ENCODE measurements at regions not wholly inside any gene's neighbourhood (a gene's known extent, or its start where the extent isn't known, plus 50 kb on each side); places are given as distances from the start of the nearest gene placed in this dataset.

DNA sequence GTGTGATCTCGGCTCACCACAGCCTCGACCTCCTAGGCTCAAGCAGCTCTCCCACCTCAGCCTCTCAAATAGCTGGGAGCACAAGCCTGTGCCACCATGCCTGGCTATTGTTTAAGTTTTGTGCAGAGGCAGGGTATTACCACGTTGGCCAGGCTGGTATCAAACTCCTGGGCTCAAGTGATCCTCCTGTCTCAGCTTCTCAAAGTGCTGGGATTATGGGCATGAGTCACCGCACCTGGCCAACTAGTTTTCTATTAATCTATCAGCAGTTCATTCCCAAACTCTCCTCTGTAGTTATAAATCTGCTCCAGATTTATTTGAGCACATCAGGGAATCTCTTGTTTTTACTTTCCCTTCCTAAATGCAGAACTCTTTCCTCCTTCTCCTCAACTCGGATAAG, 443.8 kb downstream of the PRDM2 start:
- no peak for TF ChIP-seq YY1 (IDR thresholded peaks at IDR 0.05; ENCODE audit: low read depth)
- TF ChIP-seq TAF1 (IDR thresholded peaks at IDR 0.05; ENCODE audit: low read depth) = no peak
- TF ChIP-seq, protein P1, sequence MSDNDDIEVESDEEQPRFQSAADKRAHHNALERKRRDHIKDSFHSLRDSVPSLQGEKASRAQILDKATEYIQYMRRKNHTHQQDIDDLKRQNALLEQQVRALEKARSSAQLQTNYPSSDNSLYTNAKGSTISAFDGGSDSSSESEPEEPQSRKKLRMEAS (IDR thresholded peaks at IDR 0.05) = no peak
- TF ChIP-seq TEAD4 (IDR thresholded peaks at IDR 0.05) = no peak
- TF ChIP-seq, protein P2, sequence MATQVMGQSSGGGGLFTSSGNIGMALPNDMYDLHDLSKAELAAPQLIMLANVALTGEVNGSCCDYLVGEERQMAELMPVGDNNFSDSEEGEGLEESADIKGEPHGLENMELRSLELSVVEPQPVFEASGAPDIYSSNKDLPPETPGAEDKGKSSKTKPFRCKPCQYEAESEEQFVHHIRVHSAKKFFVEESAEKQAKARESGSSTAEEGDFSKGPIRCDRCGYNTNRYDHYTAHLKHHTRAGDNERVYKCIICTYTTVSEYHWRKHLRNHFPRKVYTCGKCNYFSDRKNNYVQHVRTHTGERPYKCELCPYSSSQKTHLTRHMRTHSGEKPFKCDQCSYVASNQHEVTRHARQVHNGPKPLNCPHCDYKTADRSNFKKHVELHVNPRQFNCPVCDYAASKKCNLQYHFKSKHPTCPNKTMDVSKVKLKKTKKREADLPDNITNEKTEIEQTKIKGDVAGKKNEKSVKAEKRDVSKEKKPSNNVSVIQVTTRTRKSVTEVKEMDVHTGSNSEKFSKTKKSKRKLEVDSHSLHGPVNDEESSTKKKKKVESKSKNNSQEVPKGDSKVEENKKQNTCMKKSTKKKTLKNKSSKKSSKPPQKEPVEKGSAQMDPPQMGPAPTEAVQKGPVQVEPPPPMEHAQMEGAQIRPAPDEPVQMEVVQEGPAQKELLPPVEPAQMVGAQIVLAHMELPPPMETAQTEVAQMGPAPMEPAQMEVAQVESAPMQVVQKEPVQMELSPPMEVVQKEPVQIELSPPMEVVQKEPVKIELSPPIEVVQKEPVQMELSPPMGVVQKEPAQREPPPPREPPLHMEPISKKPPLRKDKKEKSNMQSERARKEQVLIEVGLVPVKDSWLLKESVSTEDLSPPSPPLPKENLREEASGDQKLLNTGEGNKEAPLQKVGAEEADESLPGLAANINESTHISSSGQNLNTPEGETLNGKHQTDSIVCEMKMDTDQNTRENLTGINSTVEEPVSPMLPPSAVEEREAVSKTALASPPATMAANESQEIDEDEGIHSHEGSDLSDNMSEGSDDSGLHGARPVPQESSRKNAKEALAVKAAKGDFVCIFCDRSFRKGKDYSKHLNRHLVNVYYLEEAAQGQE (IDR thresholded peaks at IDR 0.05; ENCODE audit: low read depth) = no peak
- TF ChIP-seq CREB1 (IDR thresholded peaks at IDR 0.05; ENCODE audit: low read depth) = no peak
